ENCODE measurements at regions not wholly inside any gene's neighbourhood (a gene's known extent, or its start where the extent isn't known, plus 50 kb on each side); places are given as distances from the start of the nearest gene placed in this dataset.

DNA sequence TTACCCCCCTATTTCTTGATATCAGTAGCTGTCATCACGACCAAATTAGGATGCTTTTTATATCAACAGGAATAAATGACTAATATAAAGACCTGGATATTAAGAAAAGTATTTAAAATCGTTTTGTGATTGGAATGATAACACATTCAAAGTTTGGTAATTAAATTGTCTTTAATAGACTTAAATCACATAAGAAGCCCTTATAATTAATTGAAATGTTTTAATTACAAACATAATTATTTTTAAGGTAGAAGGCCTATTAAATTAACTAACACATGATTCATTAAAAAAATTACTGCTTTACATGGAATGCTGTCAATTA lies 412.4 kb downstream of the FUT8 start:
- H3K9me3 ChIP-seq: no peaks in the 10 kb centered on the region
- no peaks in the 10 kb centered on the region for H3K4me1 ChIP-seq
- H3K4me3 ChIP-seq: no peak overlapping the region
- no peak overlapping the region for H3K27ac ChIP-seq
- no peak for DNase-seq
- H3K27me3 ChIP-seq: no peaks in the 10 kb centered on the region
- no peak for TF ChIP-seq POLR2A (IDR thresholded peaks at IDR 0.05)
- no peak for TF ChIP-seq CTCF (IDR thresholded peaks at IDR 0.05)
- 17 to 22% methylated on average over 2 of the region's 2 CpGs for WGBS, 2 donors
- intact Hi-C loops (cut with DNase I; ENCODE audit: low total_unique reads): loop anchor here (10.0 kb wide), 2 partner anchors 410 to 660 kb away; partner anchors contain the start of gene FUT8
- no peaks in the 10 kb centered on the region for H3K36me3 ChIP-seq (ENCODE audit: low read depth, missing control alignments)

DNA sequence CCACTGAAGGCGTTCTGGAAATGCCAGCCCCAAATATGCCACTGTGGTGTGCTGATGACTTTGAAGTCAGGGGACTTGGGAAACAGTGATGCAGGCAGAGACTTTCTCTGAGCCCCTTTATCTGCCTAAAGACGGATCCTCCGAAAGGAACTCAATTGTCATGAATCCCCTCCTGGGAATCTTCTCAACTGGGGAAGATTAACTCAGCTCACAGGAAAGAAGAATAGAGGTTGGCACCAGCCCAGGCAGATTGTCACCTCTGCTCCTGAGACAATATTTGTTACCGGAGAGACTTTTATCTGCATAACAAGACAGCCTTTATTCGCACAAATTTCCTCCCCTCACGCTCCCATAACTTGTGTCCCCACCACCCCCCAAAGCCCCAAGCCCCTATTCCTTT lies 414.4 kb downstream of the FUT8 start:
- WGBS, 2 donors: 62 to 92% methylated on average over 6 of the region's 6 CpGs
- TF ChIP-seq CTCF (IDR thresholded peaks at IDR 0.05) (no peak), POLR2A (IDR thresholded peaks at IDR 0.05) (no peak)

DNA sequence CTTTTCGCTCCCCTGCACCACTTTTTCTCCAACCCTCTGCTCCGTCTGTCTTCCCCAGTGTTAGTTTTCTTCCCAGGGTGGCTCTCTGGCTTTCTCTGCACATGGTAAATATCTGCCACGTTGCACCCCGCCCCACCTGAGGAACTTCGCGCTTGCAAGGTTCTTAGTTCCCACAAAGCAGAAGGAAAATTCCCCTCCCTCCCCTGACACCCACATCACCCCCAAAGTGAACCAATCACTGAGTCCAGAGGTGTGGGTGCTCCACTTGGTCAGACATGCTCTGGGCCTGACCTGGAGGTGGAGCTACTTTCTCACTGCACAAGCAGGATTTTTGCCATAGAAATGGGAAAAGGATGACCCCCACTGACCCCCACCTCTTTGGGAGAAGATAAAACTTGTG lies 415.0 kb downstream of the FUT8 start:
- WGBS, 2 donors: 88% methylated on average over 6 of the region's 6 CpGs
- no peaks in the 10 kb centered on the region for H3K9me3 ChIP-seq
- intact Hi-C loops (cut with DNase I; ENCODE audit: low total_unique reads): loop anchor here (10.0 kb wide), 2 partner anchors 413 to 663 kb away; partner anchors contain the start of gene FUT8
- H3K4me1 ChIP-seq: no peaks in the 10 kb centered on the region
- no peaks in the 10 kb centered on the region for H3K27me3 ChIP-seq
- DNase-seq: no peak
- H3K27ac ChIP-seq: no peak overlapping the region
- H3K36me3 ChIP-seq (ENCODE audit: low read depth, missing control alignments): no peaks in the 10 kb centered on the region
- TF ChIP-seq POLR2A (IDR thresholded peaks at IDR 0.05): no peak
- TF ChIP-seq CTCF (IDR thresholded peaks at IDR 0.05): no peak
- no peak overlapping the region for H3K4me3 ChIP-seq

More for the DNA sequence above, 414.4 kb downstream of the FUT8 start:
- Histone ChIP-seq H3K4me1 (no peaks in the 10 kb centered on the region), H3K9me3 (no peaks in the 10 kb centered on the region), H3K27me3 (no peaks in the 10 kb centered on the region), H3K27ac (no peak overlapping the region), H3K36me3 (ENCODE audit: low read depth, missing control alignments) (no peaks in the 10 kb centered on the region), H3K4me3 (no peak overlapping the region)
- no peak for DNase-seq
- intact Hi-C loops (cut with DNase I; ENCODE audit: low total_unique reads): loop anchor here (10.0 kb wide), 2 partner anchors 412 to 662 kb away; partner anchors contain the start of gene FUT8

DNA sequence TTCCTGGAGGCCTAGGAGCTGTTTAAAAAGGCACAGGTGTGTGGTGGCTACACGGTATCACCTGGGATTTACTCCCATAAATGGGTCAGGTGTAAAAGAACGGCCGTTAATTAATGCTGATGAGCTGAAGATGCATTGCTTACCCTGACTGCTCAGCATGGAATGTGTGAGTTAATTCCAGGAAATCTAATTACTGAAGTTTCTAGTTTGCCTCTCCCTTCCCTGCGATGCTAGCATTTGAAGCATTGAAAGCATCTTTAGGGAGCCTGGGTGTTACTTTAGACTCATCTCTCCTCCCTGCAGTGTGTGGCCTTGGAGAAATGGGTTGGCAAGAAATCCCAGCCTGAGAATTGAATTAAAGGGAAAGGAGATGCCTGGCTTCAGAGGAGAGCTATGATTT lies 415.9 kb downstream of the FUT8 start:
- Histone ChIP-seq H3K36me3 (ENCODE audit: low read depth, missing control alignments) (no peaks in the 10 kb centered on the region), H3K4me3 (no peak overlapping the region), H3K4me1 (no peaks in the 10 kb centered on the region), H3K9me3 (no peaks in the 10 kb centered on the region), H3K27ac (no peak overlapping the region), H3K27me3 (no peaks in the 10 kb centered on the region)
- no peak for DNase-seq
- 72 to 73% methylated on average over 4 of the region's 4 CpGs for WGBS, 2 donors
- TF ChIP-seq CTCF (IDR thresholded peaks at IDR 0.05) (no peak), POLR2A (IDR thresholded peaks at IDR 0.05) (no peak)
- intact Hi-C loops (cut with DNase I; ENCODE audit: low total_unique reads): loop anchor here (10.0 kb wide), 2 partner anchors 414 to 664 kb away; partner anchors contain the start of gene FUT8
